GM06990 (cell line): ENCODE measurements at regions not wholly inside any gene's neighbourhood (a gene's known extent, or its start where the extent isn't known, plus 50 kb on each side); places are given as distances from the start of the nearest gene placed in this dataset.

ENCODE experiments used
- DNase-seq: peaks from one replicate; pipeline ENCODE4 v3.0.0-alpha.2; 2011; ENCODE audit not compliant: insufficient read length; ENCODE audit errors: extremely low read depth
- H3K27me3 ChIP-seq: replicated peaks from 2 replicates; pipeline ENCODE4 v1.6.0; 2011; ENCODE audit warnings: low read length; ENCODE audit not compliant: control insufficient read depth, insufficient read depth
- H3K36me3 ChIP-seq: 2 replicates; pipeline ENCODE4 v1.5.1; 2011; ENCODE audit warnings: low read length; ENCODE audit not compliant: control insufficient read depth, insufficient read depth
- H3K4me3 ChIP-seq: replicated peaks from 2 replicates; pipeline ENCODE4 v1.5.1; 2011; ENCODE audit warnings: low read depth, mild to moderate bottlenecking, control low read depth, low read length
- TF ChIP-seq, protein P1 (sequence below): IDR thresholded peaks from 2 replicates; pipeline ENCODE4 v1.5.1; 2011; ENCODE audit warnings: low read length, control low read depth, mild to moderate bottlenecking, inconsistent platforms; ENCODE audit not compliant: insufficient read depth, poor library complexity, severe bottlenecking

DNA sequence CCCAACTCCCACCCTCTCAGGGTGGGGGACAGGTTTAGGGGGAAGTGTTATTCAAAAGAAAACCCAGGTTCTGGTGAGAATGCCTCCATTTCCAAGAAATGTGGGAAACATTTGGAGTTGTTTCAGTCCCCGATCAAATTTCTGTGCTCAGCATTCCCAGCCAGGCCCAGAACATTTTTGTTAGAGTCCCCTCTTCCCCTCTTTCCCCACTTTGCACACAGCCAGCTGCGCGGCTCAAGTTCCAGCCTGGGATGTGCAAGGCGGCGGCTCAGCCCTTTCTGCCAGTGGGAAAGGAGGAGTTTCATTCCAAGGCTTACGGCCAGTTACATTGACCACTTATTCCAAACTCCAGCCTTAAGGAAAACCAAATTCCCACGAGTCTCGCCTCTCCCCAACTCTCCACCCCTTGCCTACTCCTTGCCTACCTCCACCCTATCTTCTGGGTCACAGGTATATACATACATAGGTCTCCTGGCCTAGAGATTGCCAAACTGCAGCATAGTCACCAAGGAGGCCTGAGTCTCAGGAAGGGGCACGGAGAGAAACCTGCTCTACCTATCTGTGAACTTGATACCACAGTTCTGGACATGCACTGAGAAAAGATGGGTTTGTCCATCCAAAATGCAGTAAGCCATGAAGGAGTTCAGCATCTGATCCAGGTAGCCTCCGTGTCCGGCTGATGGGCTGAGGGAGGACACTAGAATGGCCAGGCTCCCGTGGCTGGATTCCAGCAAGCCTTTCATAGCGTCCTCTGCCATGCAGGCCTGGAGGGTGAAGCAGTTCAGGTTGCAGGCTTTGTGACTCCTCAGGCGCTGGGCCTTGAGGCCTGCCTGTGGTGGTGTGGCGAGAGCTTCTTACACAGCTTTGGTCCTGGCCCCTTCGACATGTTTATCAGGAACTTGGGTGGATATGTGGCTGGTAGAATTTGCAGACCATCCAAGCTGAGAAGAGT, 154.5 kb downstream of the ZFP36L2 start:
- H3K27me3 ChIP-seq, result no peaks in the 10 kb centered on the region
- no peak for DNase-seq
- no peak overlapping the region for H3K4me3 ChIP-seq
- TF ChIP-seq, protein P1, sequence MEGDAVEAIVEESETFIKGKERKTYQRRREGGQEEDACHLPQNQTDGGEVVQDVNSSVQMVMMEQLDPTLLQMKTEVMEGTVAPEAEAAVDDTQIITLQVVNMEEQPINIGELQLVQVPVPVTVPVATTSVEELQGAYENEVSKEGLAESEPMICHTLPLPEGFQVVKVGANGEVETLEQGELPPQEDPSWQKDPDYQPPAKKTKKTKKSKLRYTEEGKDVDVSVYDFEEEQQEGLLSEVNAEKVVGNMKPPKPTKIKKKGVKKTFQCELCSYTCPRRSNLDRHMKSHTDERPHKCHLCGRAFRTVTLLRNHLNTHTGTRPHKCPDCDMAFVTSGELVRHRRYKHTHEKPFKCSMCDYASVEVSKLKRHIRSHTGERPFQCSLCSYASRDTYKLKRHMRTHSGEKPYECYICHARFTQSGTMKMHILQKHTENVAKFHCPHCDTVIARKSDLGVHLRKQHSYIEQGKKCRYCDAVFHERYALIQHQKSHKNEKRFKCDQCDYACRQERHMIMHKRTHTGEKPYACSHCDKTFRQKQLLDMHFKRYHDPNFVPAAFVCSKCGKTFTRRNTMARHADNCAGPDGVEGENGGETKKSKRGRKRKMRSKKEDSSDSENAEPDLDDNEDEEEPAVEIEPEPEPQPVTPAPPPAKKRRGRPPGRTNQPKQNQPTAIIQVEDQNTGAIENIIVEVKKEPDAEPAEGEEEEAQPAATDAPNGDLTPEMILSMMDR, result no peak
- no peaks in the 10 kb centered on the region for H3K36me3 ChIP-seq

DNA sequence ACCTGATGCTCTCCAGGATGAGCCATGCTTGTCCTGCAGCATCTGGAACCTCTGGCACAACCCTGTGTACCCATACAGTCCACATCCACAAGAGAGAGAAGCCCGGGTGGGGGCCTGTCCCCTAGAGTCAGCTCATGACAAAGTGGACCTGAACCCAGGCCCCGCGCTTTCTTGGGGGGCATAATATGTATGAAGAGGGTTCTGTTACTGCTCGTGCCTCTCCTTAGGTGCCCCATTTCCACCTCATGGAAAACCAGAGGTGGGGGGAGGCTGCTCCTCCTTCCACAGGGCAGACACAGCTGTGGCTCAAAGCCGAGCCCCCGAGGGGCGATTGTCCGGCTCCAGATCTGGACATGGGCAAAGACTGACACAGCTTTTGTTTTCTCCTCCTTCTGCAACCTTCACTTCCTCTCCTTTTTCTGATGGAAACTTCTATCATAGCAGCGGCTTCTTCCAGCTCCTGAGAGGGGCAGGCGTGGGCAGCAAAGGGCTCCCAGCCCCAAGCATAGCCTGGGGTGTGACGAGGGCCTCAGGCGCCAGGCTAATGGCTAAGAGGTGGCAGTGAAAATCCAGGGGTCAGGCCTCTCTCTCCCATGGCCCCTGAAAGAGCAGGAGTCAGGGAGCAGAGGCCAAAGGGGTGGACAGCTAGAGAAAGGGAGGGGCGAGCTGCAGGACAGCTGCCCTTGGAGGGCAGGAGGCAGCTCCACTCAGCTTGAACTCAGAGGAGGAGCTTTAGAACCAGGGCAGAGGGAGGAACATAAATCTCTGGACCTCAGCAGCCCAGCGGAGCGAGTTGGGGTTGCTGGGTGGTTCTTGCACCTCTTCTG, 155.5 kb downstream of the ZFP36L2 start:
- H3K4me3 ChIP-seq, result no peak overlapping the region
- DNase-seq, result no peak
- no peaks in the 10 kb centered on the region for H3K27me3 ChIP-seq
- no peaks in the 10 kb centered on the region for H3K36me3 ChIP-seq
- TF ChIP-seq, protein P1, result no peak

DNA sequence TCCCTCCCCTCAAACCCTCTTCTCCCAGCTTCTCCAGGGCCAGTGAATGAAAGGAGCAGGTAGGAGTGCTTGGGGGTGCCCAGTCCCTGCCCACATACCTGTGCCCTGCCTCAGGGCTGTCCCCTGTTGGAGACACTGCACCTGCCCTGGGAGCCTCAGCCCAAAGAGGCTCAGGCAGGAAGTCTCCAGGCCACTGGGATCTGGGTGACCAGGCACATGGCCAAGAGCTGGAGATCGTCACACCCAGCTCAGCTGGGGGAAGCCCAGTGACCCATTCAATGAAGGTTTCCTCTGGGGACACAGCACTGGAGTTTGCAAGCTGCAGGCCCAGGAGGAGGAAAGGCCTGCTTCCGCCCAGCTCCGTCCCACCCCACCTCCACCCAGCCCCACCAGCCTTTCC, 156.4 kb downstream of the ZFP36L2 start:
- H3K27me3 ChIP-seq, result no peaks in the 10 kb centered on the region
- TF ChIP-seq, protein P1, result no peak

DNA sequence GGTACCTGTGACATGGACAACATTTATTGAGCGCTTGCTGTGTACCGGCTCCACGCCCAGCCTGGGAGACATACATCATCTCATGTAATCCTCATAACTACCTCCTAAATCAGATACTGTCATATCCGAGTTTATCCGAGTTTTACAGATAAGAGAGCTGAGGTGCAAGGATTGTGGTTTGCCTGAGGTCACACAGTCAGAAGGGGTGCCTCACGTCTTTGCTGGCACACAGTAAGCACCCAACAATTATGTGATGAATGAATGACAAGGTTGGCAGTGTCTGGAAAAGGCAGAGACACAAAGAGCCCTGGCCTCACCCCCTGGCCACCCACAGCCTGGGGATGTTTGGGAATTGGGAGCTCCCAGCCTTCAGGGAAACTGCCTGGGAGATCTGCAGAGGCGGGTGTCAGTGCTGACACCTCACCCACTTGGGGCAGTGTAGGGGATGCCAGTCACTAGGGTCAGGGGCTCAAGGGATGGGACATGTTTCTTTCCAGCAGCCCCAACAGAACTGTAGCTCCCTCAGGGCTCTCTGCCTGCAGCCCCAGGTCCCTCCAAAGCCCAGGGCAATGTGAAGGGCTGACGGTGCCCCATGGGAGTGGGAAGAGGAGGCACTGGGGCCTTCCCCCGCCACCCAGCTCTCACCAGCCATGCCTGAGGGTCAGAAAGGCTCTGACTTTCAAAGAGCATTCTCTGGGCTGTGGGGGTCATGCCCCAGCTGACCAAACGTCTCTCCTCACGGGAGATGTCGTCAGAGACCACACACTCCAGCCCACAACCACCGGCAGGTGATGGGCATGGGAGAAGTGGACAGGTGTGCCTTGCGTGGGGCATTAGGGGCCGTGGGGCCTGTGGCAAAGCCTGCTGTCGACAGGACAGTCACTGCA, 157.5 kb downstream of the ZFP36L2 start:
- DNase-seq, result no peak
- H3K27me3 ChIP-seq, result no peaks in the 10 kb centered on the region
- no peak overlapping the region for H3K4me3 ChIP-seq
- H3K36me3 ChIP-seq, result no peaks in the 10 kb centered on the region
- TF ChIP-seq, protein P1, result no peak

More for the DNA sequence above, 156.4 kb downstream of the ZFP36L2 start:
- DNase-seq, result no peak
- Histone ChIP-seq H3K36me3 (no peaks in the 10 kb centered on the region), H3K4me3 (no peak overlapping the region)

DNA sequence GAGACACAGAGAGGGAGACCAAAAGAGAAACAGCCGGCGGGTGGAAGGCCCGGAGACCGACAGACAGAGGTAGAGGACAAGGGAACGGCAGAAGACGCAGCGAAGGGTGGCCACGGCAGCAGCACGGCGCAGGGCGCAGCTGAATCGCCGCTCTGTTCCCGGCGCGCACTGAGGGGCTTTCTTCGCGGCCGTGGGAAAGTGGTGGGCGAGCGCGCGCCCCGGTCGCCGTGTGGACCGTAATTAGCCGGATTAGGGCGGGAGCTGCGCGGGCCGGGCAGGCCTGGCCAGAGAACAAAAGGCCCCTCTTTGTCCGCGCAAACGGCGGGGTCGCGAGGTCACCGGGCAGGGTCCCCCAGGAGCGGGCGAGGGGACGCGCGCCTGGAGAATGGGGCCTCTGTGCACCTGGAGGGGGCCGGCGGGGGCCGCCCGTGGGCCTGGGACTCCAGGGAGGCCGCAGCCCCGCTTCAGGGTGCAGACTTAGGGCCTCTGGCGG, 158.3 kb downstream of the ZFP36L2 start:
- TF ChIP-seq, protein P1, result no peak
- H3K27me3 ChIP-seq, result no peaks in the 10 kb centered on the region
- no peak for DNase-seq

More for the DNA sequence above, 158.3 kb downstream of the ZFP36L2 start:
- no peaks in the 10 kb centered on the region for H3K36me3 ChIP-seq
- no peak overlapping the region for H3K4me3 ChIP-seq
